A172 (cell line): ENCODE measurements at regions not wholly inside any gene's neighbourhood (a gene's known extent, or its start where the extent isn't known, plus 50 kb on each side); places are given as distances from the start of the nearest gene placed in this dataset.
"Not testable (repeated sequence)": the region's sequence is repeated elsewhere in the genome, so short reads cannot be mapped to it uniquely, and the experiment has no call there.

Source experiments
- DNase-seq: peaks from one replicate; pipeline ENCODE4 v3.0.0-alpha.2; 2015; ENCODE audit warnings: low spot score

- DNase-seq: no peak
These were observed 429.2 kb upstream of the HS3ST1 start for GRCh38 chr4:11857881-11858280.

GRCh38 chr4:11847167-11847566, 418.5 kb upstream of the HS3ST1 start:
- no peak for DNase-seq

GRCh38 chr4:11843927-11844326, 415.2 kb upstream of the HS3ST1 start:
- DNase-seq: no peak

- DNase-seq: no peak
These were observed 414.6 kb upstream of the HS3ST1 start for GRCh38 chr4:11843340-11843739.

GRCh38 chr4:11842620-11843263, 414.0 kb upstream of the HS3ST1 start:
- DNase-seq: no peak

GRCh38 chr4:11839889-11840288, 411.2 kb upstream of the HS3ST1 start:
- DNase-seq: no peak

- DNase-seq: no peak
These were observed 403.0 kb upstream of the HS3ST1 start for GRCh38 chr4:11831739-11832138.

GRCh38 chr4:11824566-11824965, 395.9 kb upstream of the HS3ST1 start:
- DNase-seq: no peak

- no peak for DNase-seq
These were observed 393.2 kb upstream of the HS3ST1 start for GRCh38 chr4:11821772-11822430.

- no peak for DNase-seq
These were observed 388.4 kb upstream of the HS3ST1 start for GRCh38 chr4:11817088-11817487.

GRCh38 chr4:11814758-11815157, 386.1 kb upstream of the HS3ST1 start:
- no peak for DNase-seq

- no peak for DNase-seq
These were observed 385.3 kb upstream of the HS3ST1 start for GRCh38 chr4:11813951-11814446.

- DNase-seq: not testable (repeated sequence)
These were observed 382.8 kb upstream of the HS3ST1 start for GRCh38 chr4:11811521-11811920.

- DNase-seq: peak; percentile 0
These were observed 377.1 kb upstream of the HS3ST1 start for GRCh38 chr4:11805842-11806241.

- DNase-seq: no peak
These were observed 373.1 kb upstream of the HS3ST1 start for GRCh38 chr4:11801466-11802446.

- DNase-seq: no peak
These were observed 370.5 kb upstream of the HS3ST1 start for GRCh38 chr4:11799196-11799595.

- no peak for DNase-seq
These were observed 363.1 kb upstream of the HS3ST1 start for GRCh38 chr4:11791797-11792196.

- no peak for DNase-seq
These were observed 361.5 kb upstream of the HS3ST1 start for GRCh38 chr4:11790230-11790629.

- no peak for DNase-seq
These were observed 354.9 kb upstream of the HS3ST1 start for GRCh38 chr4:11783588-11783987.

- no peak for DNase-seq
These were observed 354.2 kb upstream of the HS3ST1 start for GRCh38 chr4:11782859-11783258.

GRCh38 chr4:11777447-11777846, 348.8 kb upstream of the HS3ST1 start:
- DNase-seq: no peak

GRCh38 chr4:11774346-11774745, 345.7 kb upstream of the HS3ST1 start:
- no peak for DNase-seq
